H1 (cell line): ENCODE measurements at regions not wholly inside any gene's neighbourhood (a gene's known extent, or its start where the extent isn't known, plus 50 kb on each side); places are given as distances from the start of the nearest gene placed in this dataset.

ENCODE experiments used
- CTCF ChIA-PET: fragments of 300-600 bp; sonication (Branson Sonifier 250); formaldehyde crosslinking; loops from one replicate; lab custom pipeline; 2021; ENCODE audit not compliant: partially characterized antibody; lab: Charles Lee
- POLR2A ChIA-PET: fragments of 300-600 bp; sonication (Branson Sonifier 250); formaldehyde crosslinking; loops from one replicate; lab custom pipeline; 2021; ENCODE audit warnings: inconsistent platforms; ENCODE audit not compliant: partially characterized antibody; lab: Charles Lee
- DNase-seq, 2 experiments: peaks; one replicate each; pipeline versions ENCODE4 v3.0.0 to v3.0.0-alpha.2; 2010 to 2022; ENCODE audit warnings: low spot score in 2 of 2, low read depth in 1 of 2, mixed read lengths in 1 of 2
- FAIRE-seq: peaks from 2 replicates; lab custom pipeline; 2011; peaks lifted over from hg19 to GRCh38; lab: Jason Lieb, UNC
- H2AFZ ChIP-seq: 2 replicates; pipeline ENCODE4 v1.8.1; 2012; ENCODE audit warnings: low read length, inconsistent platforms
- H2AK5ac ChIP-seq: 2 replicates; pipeline ENCODE4 v1.6.1; 2013; ENCODE audit warnings: low read depth, low read length
- H2BK120ac ChIP-seq: replicated peaks from 2 replicates; pipeline ENCODE3; 2013; ENCODE audit warnings: low read depth, low read length, inconsistent platforms
- H2BK12ac ChIP-seq: 2 replicates; pipeline ENCODE4 v1.6.1; 2013; ENCODE audit warnings: low read depth, low read length
- H2BK15ac ChIP-seq: 2 replicates; pipeline ENCODE4 v1.6.1; 2013; ENCODE audit warnings: low read length
- H2BK20ac ChIP-seq: 2 replicates; pipeline ENCODE4 v1.6.1; 2013; ENCODE audit warnings: low read length
- H2BK5ac ChIP-seq: 2 replicates; pipeline ENCODE4 v1.6.1; 2013; ENCODE audit warnings: low read depth, low read length
- H3K14ac ChIP-seq: 2 replicates; pipeline ENCODE4 v1.6.1; 2013; ENCODE audit warnings: inconsistent platforms; ENCODE audit not compliant: insufficient read length
- H3K18ac ChIP-seq: 2 replicates; pipeline ENCODE4 v1.6.1; 2013; ENCODE audit warnings: low read length; ENCODE audit errors: extremely low read depth
- H3K23ac ChIP-seq: 2 replicates; pipeline ENCODE4 v1.6.1; 2013; ENCODE audit warnings: inconsistent platforms; ENCODE audit not compliant: insufficient read length
- H3K23me2 ChIP-seq: 2 replicates; pipeline ENCODE4 v1.6.1; 2013; ENCODE audit warnings: low read depth, low read length
- H3K27ac ChIP-seq: 2 replicates; pipeline ENCODE4 v1.6.1; 2011; ENCODE audit warnings: low read depth, low read length, inconsistent platforms
- H3K27me3 ChIP-seq, 4 experiments: replicated peaks in 1 of 4; 1 replicate in 1 of 4; 2 replicates in 3 of 4; pipeline versions ENCODE4 v1.6.1 to v1.8.1; 2011 to 2013; ENCODE audit warnings: low read length in 3 of 4, mild to moderate bottlenecking in 3 of 4, inconsistent platforms in 2 of 4, mixed read lengths in 2 of 4, moderate library complexity in 1 of 4; ENCODE audit not compliant: control insufficient read depth in 3 of 4, insufficient read depth in 3 of 4; ENCODE audit errors: extremely low read depth in 1 of 4
- H3K36me3 ChIP-seq, 4 experiments: 2 replicates each; pipeline versions ENCODE4 v1.6.1 to v1.8.1; 2011 to 2013; ENCODE audit warnings: mild to moderate bottlenecking in 4 of 4, low read length in 3 of 4, moderate library complexity in 2 of 4, control low read depth in 1 of 4, inconsistent platforms in 1 of 4; ENCODE audit not compliant: insufficient read depth in 4 of 4, control insufficient read depth in 2 of 4
- H3K4ac ChIP-seq: replicated peaks from 2 replicates; pipeline ENCODE3; 2013; ENCODE audit warnings: low read length, low read depth, mixed read lengths, inconsistent platforms; ENCODE audit not compliant: insufficient read length
- H3K4me1 ChIP-seq, 4 experiments: replicated peaks in 1 of 4; 1 replicate in 1 of 4; 2 replicates in 3 of 4; pipeline versions ENCODE4 v1.6.1 to v1.8.1; 2011 to 2013; ENCODE audit warnings: low read length in 3 of 4, inconsistent platforms in 2 of 4, mixed read lengths in 1 of 4; ENCODE audit not compliant: insufficient read depth in 4 of 4, control insufficient read depth in 3 of 4
- H3K4me2 ChIP-seq, 2 experiments: 2 replicates each; pipeline versions ENCODE4 v1.6.1 to v1.8.1; 2011 to 2013; ENCODE audit warnings: low read depth in 2 of 2, low read length in 2 of 2, control low read depth in 1 of 2, inconsistent platforms in 1 of 2, mild to moderate bottlenecking in 1 of 2; ENCODE audit not compliant: insufficient read depth in 1 of 2
- H3K4me3 ChIP-seq, 4 experiments: fragments of 200-600, 300-600 bp in 1 of 4; sonication (generic), shearing (Covaris generic), sonication (Bioruptor Twin) in 1 of 4; 2 replicates each; pipeline versions ENCODE4 v1.5.1 to v1.8.1; 2011 to 2016; ENCODE audit warnings: low read length in 4 of 4, low read depth in 3 of 4, control low read depth in 2 of 4, inconsistent platforms in 2 of 4, mild to moderate bottlenecking in 2 of 4, mixed read lengths in 1 of 4, moderate library complexity in 1 of 4; ENCODE audit not compliant: insufficient read depth in 2 of 4; ENCODE audit errors: extremely low read depth in 1 of 4
- H3K56ac ChIP-seq: replicated peaks from 2 replicates; pipeline ENCODE3; 2013; ENCODE audit warnings: low read depth, mild to moderate bottlenecking, mixed read lengths, low read length, inconsistent platforms; ENCODE audit not compliant: insufficient read length
- H3K79me1 ChIP-seq: 2 replicates; pipeline ENCODE4 v1.6.1; 2013; ENCODE audit warnings: low read depth, low read length, control low read depth
- H3K79me2 ChIP-seq, 2 experiments: 2 replicates each; pipeline versions ENCODE4 v1.6.1 to v1.8.1; 2012 to 2013; ENCODE audit warnings: low read length in 2 of 2, mild to moderate bottlenecking in 2 of 2, inconsistent platforms in 1 of 2; ENCODE audit not compliant: insufficient read depth in 2 of 2, control insufficient read depth in 1 of 2
- H3K9ac ChIP-seq, 4 experiments: replicated peaks in 1 of 4; 1 replicate in 1 of 4; 2 replicates in 3 of 4; pipeline versions ENCODE4 v1.6.1 to v1.8.1; 2011 to 2013; ENCODE audit warnings: low read depth in 3 of 4, low read length in 3 of 4, control low read depth in 2 of 4, mild to moderate bottlenecking in 2 of 4, moderate library complexity in 2 of 4, inconsistent platforms in 1 of 4; ENCODE audit errors: extremely low read depth in 1 of 4
- H3K9me3 ChIP-seq, 2 experiments: 2 replicates each; pipeline versions ENCODE4 v1.6.1 to v1.8.1; 2012 to 2013; ENCODE audit warnings: mild to moderate bottlenecking in 2 of 2, moderate library complexity in 2 of 2, control low read depth in 1 of 2, inconsistent platforms in 1 of 2, low read depth in 1 of 2, low read length in 1 of 2, mixed read lengths in 1 of 2; ENCODE audit not compliant: insufficient read depth in 2 of 2
- H4K20me1 ChIP-seq, 2 experiments: replicated peaks in 1 of 2; 2 replicates each; pipeline versions ENCODE3 to v1.8.1; 2011 to 2013; ENCODE audit warnings: inconsistent platforms in 2 of 2, low read length in 2 of 2, mild to moderate bottlenecking in 1 of 2; ENCODE audit not compliant: insufficient read depth in 2 of 2, control insufficient read depth in 1 of 2
- H4K5ac ChIP-seq: 2 replicates; pipeline ENCODE4 v1.6.1; 2013; ENCODE audit warnings: low read length, low read depth, mixed read lengths, inconsistent platforms; ENCODE audit not compliant: insufficient read length
- H4K8ac ChIP-seq: 2 replicates; pipeline ENCODE4 v1.8.0; 2013; ENCODE audit warnings: mild to moderate bottlenecking, moderate library complexity, low read length, inconsistent platforms; ENCODE audit not compliant: insufficient read depth; ENCODE audit errors: extremely low read depth
- H4K91ac ChIP-seq: replicated peaks from 2 replicates; pipeline ENCODE3; 2013; ENCODE audit warnings: low read length, mixed read lengths, inconsistent platforms; ENCODE audit not compliant: insufficient read length
- ATF3 ChIP-seq: IDR thresholded peaks from 2 replicates; pipeline ENCODE4 v1.6.1; 2011; ENCODE audit warnings: low read depth, mild to moderate bottlenecking, low read length; ENCODE audit not compliant: insufficient read depth
- CEBPB ChIP-seq: IDR thresholded peaks from 2 replicates; pipeline ENCODE4 v1.6.1; 2012; ENCODE audit warnings: low read depth, low read length
- EGR1 ChIP-seq: IDR thresholded peaks from 2 replicates; pipeline ENCODE4 v1.6.1; 2011; ENCODE audit warnings: low read depth, low read length, borderline replicate concordance
- HDAC6 ChIP-seq: IDR thresholded peaks from one replicate; pipeline ENCODE4 v1.7.1; 2012; ENCODE audit warnings: low read depth, mild to moderate bottlenecking, inconsistent platforms, low read length, moderate library complexity
- NANOG ChIP-seq: IDR thresholded peaks from 2 replicates; pipeline ENCODE4 v1.6.1; 2011; ENCODE audit warnings: low read length, low read depth, mild to moderate bottlenecking, inconsistent platforms; ENCODE audit not compliant: insufficient read depth, poor library complexity, severe bottlenecking
- TAF7 ChIP-seq: optimal IDR thresholded peaks from 2 replicates; pipeline ENCODE3; 2011; ENCODE audit warnings: low read depth, mild to moderate bottlenecking, inconsistent platforms, low read length, moderate library complexity, borderline replicate concordance
- TBP ChIP-seq: IDR thresholded peaks from 2 replicates; pipeline ENCODE4 v1.6.1; 2011; ENCODE audit warnings: low read depth, low read length, improper control_type of control experiment
- WGBS, 2 experiments: shearing (Covaris generic) in 1 of 2; methylation state at CpG; one replicate each; pipeline versions ENCODE4 v1.1.6 to v1.1.7; 2013 to 2015; ENCODE audit warnings: low lambda C conversion rate in 2 of 2, mixed read lengths in 2 of 2, inconsistent platforms in 1 of 2, low coverage in 1 of 2, missing lambda C conversion rate in 1 of 2; ENCODE audit not compliant: insufficient replicate concordance in 2 of 2, insufficient coverage in 1 of 2, insufficient read length in 1 of 2; ENCODE audit errors: extremely low coverage in 1 of 2, missing lambda C conversion rate in 1 of 2; 5-methylcytosine and 5-hydroxymethylcytosine counted together
- TF ChIP-seq, protein P1 (sequence below), 3 experiments: IDR thresholded peaks; 1 replicate in 2 of 3; 2 replicates in 1 of 3; pipeline versions ENCODE4 v1.5.1 to v1.6.1; 2011; ENCODE audit warnings: low read length in 3 of 3, mild to moderate bottlenecking in 3 of 3, inconsistent platforms in 2 of 3, low read depth in 1 of 3, moderate library complexity in 1 of 3; ENCODE audit not compliant: insufficient read depth in 1 of 3; ENCODE audit errors: control extremely low read depth in 1 of 3

GRCh38 chr22:36088292-36088691, 59.7 kb upstream of the RBFOX2 start:
- no peaks in the 10 kb centered on the region for H4K20me1 ChIP-seq
- H3K14ac ChIP-seq = no peak overlapping the region
- DNase-seq (no peak), FAIRE-seq (no peak)
- H2BK20ac ChIP-seq = no peak overlapping the region
- ChIA-PET POLR2A (interaction anchor here (0.7 kb wide), 1 partner anchor 210 kb away, joined by 3 read pairs; no protein-coding TSS in a partner anchor), CTCF (interaction anchor here (0.7 to 2.3 kb wide), 4 partner anchors 17 to 189 kb away, joined by 3 to 14 read pairs (median 4); no protein-coding TSS in a partner anchor)
- no peak overlapping the region for H3K9ac ChIP-seq
- H2BK15ac ChIP-seq = no peak overlapping the region
- no peaks in the 10 kb centered on the region for H3K79me1 ChIP-seq
- H3K79me2 ChIP-seq = no peaks in the 10 kb centered on the region
- H3K4me2 ChIP-seq = no peak overlapping the region
- H3K4ac ChIP-seq = no peak overlapping the region
- H3K23me2 ChIP-seq = no peaks in the 10 kb centered on the region
- no peak overlapping the region for H3K23ac ChIP-seq
- no peak overlapping the region for H4K5ac ChIP-seq
- 90% methylated on average over 6 of the region's 6 CpGs; no CpG with 5 or more reads in 1 of the 2 experiments for WGBS, 2 experiments
- no peak overlapping the region for H3K27ac ChIP-seq
- H3K9me3 ChIP-seq = no peaks in the 10 kb centered on the region
- TF ChIP-seq NANOG (no peak), CEBPB (no peak), EGR1 (no peak), TBP (no peak), HDAC6 (no peak), ATF3 (no peak), TAF7 (no peak)
- TF ChIP-seq, protein P1, sequence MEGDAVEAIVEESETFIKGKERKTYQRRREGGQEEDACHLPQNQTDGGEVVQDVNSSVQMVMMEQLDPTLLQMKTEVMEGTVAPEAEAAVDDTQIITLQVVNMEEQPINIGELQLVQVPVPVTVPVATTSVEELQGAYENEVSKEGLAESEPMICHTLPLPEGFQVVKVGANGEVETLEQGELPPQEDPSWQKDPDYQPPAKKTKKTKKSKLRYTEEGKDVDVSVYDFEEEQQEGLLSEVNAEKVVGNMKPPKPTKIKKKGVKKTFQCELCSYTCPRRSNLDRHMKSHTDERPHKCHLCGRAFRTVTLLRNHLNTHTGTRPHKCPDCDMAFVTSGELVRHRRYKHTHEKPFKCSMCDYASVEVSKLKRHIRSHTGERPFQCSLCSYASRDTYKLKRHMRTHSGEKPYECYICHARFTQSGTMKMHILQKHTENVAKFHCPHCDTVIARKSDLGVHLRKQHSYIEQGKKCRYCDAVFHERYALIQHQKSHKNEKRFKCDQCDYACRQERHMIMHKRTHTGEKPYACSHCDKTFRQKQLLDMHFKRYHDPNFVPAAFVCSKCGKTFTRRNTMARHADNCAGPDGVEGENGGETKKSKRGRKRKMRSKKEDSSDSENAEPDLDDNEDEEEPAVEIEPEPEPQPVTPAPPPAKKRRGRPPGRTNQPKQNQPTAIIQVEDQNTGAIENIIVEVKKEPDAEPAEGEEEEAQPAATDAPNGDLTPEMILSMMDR (IDR thresholded peaks at IDR 0.05; ENCODE audit: control extremely low read depth in 1 of 3, insufficient read depth in 1 of 3, low read depth in 1 of 3, low read length in 3 of 3) = no peak
- H4K91ac ChIP-seq = no peak overlapping the region
- no peak overlapping the region; the same call in 1 of the 2 replicates for H2BK5ac ChIP-seq
- no peak overlapping the region for H3K56ac ChIP-seq
- no peak overlapping the region for H2BK120ac ChIP-seq
- H3K4me3 ChIP-seq = no peak overlapping the region
- no peak overlapping the region for H2AFZ ChIP-seq
- 0 out of 2 replicates have a peak overlapping the region, but pooled peaks have one; percentile 39 for H2AK5ac ChIP-seq
- H3K27me3 ChIP-seq = no peaks in the 10 kb centered on the region
- H3K18ac ChIP-seq = no peak overlapping the region
- 0 out of 2 replicates have a peak overlapping the region, but pooled peaks have one; percentile 50 for H2BK12ac ChIP-seq
- H4K8ac ChIP-seq = no peak overlapping the region
- peaks cover 0 to 4% (median 0%) of the 10 kb centered on the region in 4 experiments; a peak in 3 of 7 replicates for H3K4me1 ChIP-seq
- H3K36me3 ChIP-seq = no peaks in the 10 kb centered on the region
